Muscle of back (tissue), 3 donors: ENCODE measurements at regions not wholly inside any gene's neighbourhood (a gene's known extent, or its start where the extent isn't known, plus 50 kb on each side); places are given as distances from the start of the nearest gene placed in this dataset.
A peak's percentile ranks its signal among the peaks of the same experiment; 100 is the strongest.

Experiments
- DNase-seq, 3 donors: peaks; one replicate each; pipeline versions ENCODE4 v3.0.0 to v3.0.0-alpha.2; 2013

DNA sequence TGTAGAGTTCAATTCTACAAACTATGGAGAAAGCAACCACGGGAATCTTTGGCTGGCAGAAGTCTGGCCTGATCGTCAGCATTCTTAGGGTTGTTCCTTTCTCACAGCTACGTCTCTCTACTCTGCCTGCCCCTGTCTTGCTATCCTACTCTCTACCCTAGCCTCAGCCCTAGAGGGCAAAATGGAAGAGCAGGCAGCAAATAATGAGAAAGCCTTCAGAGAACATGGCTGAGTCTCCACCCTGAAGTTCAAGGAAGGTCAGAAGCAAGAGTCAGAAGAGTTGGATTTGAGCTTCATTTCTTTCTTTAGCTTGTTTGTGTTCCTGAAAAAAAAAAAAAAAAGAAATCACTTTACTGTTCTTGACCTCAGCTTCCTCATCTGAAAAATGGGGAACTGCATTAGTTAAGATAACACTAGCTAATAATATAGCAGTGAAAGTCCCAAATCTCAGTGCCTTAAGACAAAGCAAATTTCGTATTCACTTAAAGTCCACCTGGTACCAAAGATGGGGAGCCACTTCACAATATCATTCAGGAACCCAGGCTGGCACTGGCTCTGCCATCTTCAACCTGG lies 50.2 kb upstream of the CCND2 start:
- DNase-seq = no peak

DNA sequence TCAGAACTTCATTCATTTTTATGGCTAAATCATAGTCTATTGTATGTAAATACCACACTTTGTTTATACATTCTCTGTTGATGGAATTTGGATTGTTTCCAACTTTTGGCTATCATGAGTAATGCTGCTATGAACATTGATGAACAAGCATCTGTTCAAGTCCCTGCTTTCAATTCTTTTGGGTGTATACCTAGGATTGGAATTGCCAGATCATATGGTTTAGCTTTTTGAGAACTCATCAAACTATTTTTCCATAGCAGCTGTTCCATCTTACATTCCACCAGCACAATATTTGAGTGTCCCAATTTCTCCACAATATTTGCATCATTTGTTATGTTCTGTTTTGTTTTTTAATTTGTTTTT lies 52.3 kb upstream of the CCND2 start:
- DNase-seq = no peak

- DNase-seq = no peak
Measured at GRCh38 chr12:4220536-4221257, 52.9 kb upstream of the CCND2 start.

DNA sequence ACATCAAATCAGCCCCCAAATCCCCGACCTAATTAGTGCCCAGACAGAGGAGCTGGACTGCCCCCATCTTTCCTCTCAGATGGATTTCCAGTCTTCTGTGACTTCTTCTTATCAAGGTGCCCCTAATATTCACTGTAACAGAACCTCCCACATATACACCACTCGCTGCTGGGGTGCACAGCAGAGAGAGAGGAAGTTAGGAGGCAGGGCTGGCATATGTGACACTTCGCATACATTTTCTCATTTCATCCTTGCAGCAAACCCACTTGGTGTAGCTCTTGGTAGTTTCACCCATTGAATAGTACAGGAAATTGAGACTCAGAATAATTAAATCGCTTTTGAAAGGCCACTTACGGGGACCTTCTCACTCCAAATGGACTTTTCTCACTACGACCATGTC lies 56.5 kb upstream of the CCND2 start:
- no peak for DNase-seq

DNA sequence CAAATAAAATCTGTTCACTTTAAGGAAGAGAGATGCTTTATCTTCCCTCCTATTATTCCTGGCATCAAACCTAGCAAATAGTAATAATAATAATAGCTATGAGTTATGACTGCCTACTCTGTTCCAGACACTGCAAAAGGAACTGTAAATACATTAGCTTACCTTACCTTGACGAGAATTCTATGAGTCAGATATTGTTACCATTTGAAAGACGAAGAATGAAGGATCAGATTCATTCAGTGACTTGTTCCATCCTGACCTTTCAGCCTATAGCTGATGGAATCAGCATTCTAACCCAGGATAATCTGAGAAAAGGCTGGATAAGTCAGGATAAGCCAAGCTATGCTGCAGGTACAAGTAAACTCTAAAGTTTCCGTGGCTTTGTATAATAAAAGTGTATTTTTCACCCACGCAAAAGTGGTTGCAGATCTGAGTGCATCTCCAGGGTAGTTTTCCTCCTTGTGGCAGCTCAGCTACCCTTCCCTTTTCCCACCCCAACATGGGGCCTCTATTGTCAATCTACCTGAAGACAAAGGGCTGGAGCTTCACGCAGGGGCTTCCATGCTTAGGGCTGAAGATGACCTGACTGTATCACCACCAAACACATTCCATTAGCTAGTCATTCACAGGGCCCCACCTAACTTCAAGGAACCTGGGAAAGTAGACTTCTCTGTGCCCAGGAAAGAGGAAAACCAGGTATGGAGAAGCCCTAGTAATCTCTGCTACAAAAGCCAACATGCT lies 57.2 kb upstream of the CCND2 start:
- DNase-seq = no peak

DNA sequence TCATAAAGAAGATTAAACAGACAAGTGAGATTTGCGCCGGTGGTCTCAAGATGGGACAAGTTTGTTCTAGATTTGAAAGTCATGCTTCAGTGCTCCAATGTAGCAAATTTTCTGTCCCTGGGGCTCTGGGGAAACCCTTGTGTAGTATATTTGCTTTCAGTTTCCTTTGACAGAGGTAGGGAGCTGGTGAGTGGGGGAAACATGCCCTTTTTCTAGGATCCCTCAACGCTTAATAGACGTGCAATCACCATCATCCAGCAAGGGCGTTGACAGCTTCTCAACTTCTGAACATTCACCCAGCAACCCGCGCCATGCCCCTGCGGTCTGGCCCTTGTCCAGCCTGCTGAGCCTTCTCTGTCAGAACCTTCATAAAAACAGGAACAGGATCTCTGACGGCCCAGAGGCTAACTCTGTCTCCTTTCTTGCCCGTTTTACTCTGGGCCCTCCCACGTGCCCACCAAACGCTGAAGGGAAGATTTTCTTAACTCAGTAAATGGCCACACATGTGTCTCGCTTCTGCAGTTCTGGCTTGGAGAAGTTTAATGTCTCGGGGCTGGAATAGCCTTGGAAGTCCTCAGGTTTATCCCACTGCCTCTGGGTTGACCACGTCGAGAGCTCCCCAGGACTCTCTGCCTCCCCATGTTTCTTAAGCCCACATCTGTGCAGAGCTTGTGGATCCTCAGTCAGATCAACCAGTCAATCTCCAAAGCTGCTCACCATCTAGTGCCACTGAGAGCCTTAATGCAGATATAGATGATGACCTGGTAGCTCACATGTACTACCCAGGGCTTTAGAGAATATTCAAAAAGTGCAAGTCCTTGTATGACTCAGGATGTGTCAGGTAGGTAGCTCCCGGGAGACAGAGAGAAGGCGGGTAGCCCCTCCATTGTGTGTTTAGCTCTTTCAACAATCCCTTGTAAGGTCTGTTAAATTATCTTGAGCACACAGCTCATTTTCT lies 58.1 kb upstream of the CCND2 start:
- DNase-seq = peak; percentile 3 to 45 (median 19)

GRCh38 chr12:4214877-4215228 lies 58.7 kb upstream of the CCND2 start:
- no peak for DNase-seq

DNA sequence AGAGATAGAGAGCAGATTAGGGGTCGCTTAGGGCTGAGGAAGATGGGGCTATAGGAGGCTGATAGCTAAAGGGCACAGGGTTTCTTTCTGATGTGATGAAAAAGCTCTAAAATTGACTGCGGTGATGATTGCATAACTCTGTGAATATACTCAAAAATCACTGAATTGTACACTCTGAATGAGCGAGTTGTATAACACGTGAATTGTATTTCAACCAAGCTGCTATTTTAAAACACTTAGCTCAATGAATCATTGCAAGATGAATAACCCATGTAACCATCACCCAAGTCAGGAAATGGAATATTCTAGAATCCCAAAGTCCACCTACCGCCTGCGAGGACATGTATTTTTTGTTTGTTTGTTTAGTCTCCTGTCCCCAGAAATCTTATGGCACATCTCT lies 60.1 kb upstream of the CCND2 start:
- DNase-seq = no peak

GRCh38 chr12:4212845-4213244 lies 60.7 kb upstream of the CCND2 start:
- DNase-seq = no peak

GRCh38 chr12:4211372-4211771 lies 62.2 kb upstream of the CCND2 start:
- DNase-seq = no peak

DNA sequence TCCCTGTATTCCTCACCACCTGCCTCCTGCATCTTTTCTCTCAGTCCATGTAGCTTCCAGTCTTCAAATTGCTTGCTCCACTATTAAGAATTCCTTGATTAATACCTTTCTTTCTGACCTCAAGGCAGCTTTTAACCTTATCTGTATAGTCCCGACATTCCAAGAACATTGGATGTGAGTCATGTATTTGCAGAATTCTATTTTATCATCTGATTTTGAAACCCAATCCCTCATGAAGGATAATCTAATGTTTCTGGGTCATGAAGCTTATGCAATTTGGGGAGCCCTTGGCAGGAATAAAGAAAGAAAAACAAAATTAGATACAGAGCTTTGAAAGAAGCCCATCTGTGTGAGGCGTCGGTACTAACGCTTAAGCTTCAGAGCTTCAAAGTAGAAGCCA lies 63.4 kb upstream of the CCND2 start:
- DNase-seq = no peak

- DNase-seq = no peak
Measured at GRCh38 chr12:4206470-4206869, 67.1 kb upstream of the CCND2 start.

GRCh38 chr12:4203772-4204376 lies 69.7 kb upstream of the CCND2 start:
- no peak for DNase-seq

DNA sequence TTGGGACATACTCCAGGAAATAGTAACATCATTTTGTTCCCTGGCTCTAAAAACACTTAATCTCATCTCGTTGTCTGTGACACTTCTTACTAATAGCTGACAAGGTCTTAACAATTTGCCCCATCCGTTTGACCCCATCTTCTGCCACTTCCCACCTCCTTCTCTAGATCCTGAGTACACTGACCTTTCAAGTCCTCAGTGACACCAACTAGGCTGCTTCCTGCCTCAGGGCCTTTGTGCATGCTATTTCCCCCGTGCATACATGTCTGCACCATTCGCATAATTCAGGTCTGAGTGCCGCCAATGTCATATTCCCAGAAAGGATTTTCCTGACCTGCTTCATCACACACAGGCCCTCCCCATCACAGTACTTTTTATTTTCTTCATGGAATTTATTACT lies 70.6 kb upstream of the CCND2 start:
- no peak for DNase-seq

GRCh38 chr12:4202487-4202886 lies 71.1 kb upstream of the CCND2 start:
- no peak for DNase-seq

- no peak for DNase-seq
Measured at GRCh38 chr12:4201333-4202100, 72.0 kb upstream of the CCND2 start.

GRCh38 chr12:4197922-4198763 lies 75.4 kb upstream of the CCND2 start:
- DNase-seq = no peak

- DNase-seq = no peak
Measured at GRCh38 chr12:4196805-4197420, 76.6 kb upstream of the CCND2 start.

- no peak for DNase-seq
Measured at GRCh38 chr12:4194668-4195067, 78.9 kb upstream of the CCND2 start.

DNA sequence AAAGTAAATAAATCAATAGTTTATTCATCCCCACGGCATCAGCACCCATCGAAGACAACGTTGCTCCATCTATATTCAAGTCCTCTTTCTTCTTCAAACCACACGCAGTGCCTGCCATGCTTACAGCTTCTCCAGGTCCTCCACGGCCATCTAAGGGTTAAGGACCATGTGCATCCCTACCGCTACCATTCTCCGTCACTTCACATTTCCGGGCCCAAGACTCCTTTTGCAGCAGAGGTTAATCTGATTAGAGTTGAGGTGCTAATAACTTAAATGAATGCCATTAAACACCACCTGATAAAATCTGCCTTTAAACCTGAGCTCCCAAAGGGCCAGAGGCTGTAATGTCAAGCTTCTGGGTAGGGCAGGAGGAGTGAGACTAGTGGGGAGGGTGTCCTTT lies 79.7 kb upstream of the CCND2 start:
- no peak for DNase-seq
